Posterior cingulate gyrus (tissue), 11 donors: ENCODE measurements at regions not wholly inside any gene's neighbourhood (a gene's known extent, or its start where the extent isn't known, plus 50 kb on each side); places are given as distances from the start of the nearest gene placed in this dataset.

Experiments
- DNase-seq, 10 donors: peaks; one replicate each; pipeline versions ENCODE4 v3.0.0 to v3.0.0-alpha.2; 2020 to 2021; ENCODE audit warnings: mixed read lengths in 3 of 10
- intact Hi-C: fragments of 100-400 bp; cut with DNase I; formaldehyde crosslinking; loops from one replicate; pipeline ENCODE4 v1.15.1; 2023

DNA sequence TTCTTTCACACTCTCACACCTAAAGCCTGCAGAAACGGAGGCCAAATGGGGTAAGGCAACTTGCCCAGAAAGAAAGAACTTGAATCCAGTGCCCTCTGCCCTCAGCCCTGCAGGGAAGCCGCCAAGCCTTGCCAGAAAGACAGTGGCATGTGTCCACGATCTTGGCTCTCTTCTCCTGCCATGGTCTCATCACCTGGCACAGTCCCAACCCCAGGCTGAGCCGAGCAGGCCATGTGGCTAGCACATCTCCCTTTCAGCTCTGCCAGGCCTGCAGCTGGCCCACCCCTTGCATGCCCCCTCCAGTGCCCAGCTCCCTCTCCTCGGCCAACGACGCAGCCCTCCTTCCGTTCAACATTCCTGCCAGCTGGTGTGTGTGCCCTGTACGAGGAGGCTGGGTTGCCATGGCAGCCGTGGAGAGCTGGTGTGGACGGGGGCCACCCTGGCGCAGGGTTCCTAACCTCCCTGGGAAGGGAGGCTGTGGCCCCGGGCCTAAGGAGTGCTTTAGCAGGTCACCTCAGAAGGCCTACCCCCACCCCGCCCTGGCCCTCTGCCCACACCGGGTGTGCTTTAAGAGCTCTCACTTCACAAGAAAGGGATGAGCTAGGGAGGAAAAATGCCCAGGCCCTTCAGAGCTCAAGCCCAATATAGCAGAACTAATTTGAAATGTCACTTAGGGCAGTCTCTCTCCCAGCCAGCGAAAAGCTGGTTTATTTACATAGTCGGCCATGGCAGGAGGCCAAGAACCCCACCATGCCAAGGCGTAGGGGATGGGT is 73.0 kb upstream of the PJA1 start:
- DNase-seq: peak; percentile 53 to 95 (median 69)
- intact Hi-C loops: loop anchor here (10.0 kb wide), 1 partner anchor 47 kb away; no protein-coding TSS in a partner anchor

DNA sequence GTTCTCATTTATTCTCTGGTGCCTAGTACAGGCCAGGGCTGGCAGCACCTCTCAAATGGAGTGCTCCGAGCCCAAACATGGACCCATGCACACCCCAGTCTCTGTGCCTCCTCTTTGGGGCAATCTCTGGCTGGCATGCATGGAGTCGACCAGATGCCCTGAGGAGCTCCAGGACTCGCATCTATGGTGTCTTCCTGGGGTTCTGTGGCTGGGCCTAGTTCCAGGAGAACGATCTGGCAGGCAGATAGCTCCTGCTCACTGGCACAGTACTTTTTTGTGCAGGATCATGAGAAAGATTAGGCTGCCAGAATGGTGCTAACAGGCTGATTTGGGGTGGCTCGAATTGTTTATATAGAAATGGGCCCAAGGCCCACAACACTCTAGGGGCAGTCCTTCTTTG is 72.0 kb upstream of the PJA1 start:
- intact Hi-C loops: loop anchor here (10.0 kb wide), 1 partner anchor 48 kb away; no protein-coding TSS in a partner anchor
- no peak for DNase-seq

DNA sequence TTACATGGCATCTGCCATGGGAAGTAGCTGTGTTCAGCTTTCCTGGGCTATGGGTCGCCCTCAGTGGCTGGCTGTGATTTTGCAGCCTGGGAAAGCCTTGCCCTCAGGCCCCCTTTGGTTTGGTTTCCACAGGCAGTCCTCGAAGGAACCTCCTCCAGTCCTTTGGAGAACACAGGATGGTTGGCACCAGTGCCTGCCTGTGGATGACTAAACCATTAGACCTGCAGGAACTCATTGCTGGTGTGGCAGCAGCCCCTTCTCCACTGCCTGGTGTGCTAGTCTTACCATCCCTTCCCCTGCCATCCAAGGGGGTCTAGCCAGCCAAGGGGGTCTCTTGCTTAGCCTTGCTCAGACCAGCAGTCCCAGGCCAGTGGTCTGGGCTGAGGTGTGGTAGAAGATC is 71.4 kb upstream of the PJA1 start:
- no peak for DNase-seq
- intact Hi-C loops: loop anchor here (10.0 kb wide), 1 partner anchor 48 kb away; no protein-coding TSS in a partner anchor

DNA sequence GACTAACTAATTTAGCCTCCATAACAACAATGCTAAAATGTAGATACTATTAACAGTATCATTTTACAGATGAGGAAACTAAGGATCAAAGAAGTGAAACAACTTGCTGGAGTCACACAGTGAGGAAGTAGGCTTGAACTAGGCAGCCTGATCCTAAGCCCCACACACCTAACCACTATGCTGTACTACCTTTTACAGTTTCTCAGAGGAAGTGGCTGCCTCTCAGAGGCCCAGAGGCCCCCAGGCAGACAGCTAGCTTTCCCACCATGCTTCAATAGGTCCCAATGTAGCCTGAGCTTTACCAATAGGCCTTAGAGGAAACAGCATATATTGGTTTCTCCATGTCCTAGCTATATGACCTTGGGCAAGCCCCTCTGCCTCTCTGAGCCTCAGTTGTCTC is 69.4 kb upstream of the PJA1 start:
- intact Hi-C loops: loop anchor here (10.0 kb wide), 1 partner anchor 50 kb away; no protein-coding TSS in a partner anchor
- DNase-seq: no peak

DNA sequence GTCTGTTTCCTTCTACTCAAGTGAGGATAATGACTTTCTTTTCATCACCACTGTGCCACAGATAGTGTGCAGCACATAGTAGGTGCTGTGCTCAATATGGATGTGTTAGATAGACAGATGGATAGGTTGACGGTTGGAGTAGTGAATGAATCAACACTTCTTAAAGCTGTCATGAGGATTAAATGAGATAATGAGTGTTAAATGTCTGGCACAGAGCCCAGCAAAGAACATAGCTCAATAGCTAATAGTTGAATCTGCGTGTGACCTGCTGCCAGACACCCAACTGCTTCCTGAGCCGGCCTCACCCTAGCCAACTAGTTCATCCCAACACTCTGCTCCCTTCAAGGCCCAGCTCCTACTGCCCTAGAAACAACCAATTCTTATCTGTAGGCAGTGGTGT is 67.7 kb upstream of the PJA1 start:
- DNase-seq: no peak
- intact Hi-C loops: loop anchor here (10.0 kb wide), 1 partner anchor 52 kb away; no protein-coding TSS in a partner anchor

DNA sequence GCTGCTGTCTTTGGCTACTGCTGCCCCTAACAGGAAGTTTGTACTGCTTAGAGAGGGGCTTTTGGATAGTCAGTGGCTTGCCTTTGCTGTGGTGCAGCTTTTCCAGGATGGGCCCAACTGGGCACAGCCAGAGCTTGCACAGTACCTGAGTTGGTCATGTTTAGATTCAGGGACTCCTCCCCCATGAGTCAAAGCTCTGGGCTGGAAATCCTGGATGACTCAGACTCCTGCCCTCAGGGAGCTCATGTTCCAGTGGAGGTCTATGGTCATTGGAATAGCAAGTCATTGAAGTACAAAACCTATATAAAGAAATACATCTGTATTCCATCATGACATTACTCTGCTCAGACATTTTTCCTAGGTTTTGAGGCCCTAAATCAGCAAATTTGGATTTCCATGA is 66.7 kb upstream of the PJA1 start:
- intact Hi-C loops: loop anchor here (10.0 kb wide), 1 partner anchor 53 kb away; no protein-coding TSS in a partner anchor
- no peak for DNase-seq

DNA sequence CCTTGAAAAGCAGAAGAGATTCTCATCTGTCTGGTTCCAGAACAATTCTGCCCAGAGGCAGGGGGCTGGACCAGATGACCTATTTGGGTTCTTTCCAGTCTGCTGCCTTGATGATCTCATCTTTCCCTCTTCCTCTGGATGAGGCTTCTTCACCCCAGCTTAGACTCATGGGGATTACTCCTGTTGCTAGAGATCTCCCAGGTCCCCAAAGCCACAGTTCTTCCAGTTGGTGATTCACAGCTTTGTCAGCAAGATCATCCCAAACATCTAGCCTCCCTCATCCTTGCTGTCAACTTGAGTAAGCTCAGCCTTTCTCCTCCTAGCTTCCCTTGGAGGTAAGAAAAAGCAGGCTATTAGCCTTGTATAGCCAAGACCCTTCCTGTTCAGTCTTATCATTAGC is 64.2 kb upstream of the PJA1 start:
- intact Hi-C loops: no loop called here
- DNase-seq: no peak

DNA sequence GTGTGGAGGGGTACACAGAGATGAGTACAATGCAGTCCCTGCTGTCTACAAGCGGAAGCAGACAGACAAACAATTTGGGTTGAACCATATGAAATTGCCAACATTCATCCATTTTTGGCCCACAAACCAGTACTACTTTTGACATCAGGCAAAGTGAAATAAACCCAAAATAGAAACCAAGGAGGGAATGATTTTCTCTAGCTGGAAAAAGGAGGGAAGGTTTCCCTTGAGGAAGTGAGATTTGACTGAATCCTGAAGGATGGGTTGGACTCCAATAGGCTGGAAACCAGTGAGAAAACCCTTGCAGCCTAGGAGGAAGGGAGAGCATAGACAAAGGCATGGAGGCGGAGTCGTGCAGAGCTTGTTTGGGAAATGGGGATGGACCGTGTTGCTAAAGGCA is 63.5 kb upstream of the PJA1 start:
- intact Hi-C loops: no loop called here
- DNase-seq: no peak

DNA sequence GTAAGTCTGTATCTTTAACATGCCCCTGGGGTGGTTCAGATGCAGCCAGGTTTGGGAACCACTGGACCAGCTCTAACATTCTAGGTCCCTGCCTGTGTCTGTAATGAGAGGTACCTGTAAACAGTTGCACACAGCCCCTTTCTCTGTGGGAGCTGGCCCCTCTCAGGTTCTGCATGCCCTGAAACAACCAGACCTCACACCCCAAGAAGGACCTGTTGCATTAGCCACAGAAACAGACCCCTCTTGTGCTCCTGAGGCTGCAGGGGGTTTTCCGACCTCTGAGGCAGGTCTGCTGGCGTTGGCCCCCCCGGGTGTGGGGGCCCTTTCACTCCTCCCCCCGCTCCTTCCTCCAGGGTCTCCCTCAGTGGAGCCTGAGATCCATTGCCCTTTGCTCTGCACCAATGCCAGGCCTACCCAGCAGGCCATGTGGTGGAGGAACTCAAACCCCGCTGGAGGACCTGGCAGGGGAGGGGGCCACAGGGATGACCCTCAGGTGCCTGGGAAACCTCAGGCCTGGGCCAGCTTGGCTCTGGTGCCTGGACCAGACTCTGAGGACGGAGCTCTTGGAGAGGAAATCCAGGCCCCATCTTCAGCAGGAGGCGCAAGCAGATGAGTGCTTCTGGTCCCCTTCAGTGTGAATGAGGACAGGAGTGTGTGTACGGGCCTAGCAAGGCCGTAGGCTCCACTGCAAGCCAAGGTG is 61.4 kb upstream of the PJA1 start:
- intact Hi-C loops: no loop called here
- DNase-seq: peak in 1 of 10 donors; percentile 75

DNA sequence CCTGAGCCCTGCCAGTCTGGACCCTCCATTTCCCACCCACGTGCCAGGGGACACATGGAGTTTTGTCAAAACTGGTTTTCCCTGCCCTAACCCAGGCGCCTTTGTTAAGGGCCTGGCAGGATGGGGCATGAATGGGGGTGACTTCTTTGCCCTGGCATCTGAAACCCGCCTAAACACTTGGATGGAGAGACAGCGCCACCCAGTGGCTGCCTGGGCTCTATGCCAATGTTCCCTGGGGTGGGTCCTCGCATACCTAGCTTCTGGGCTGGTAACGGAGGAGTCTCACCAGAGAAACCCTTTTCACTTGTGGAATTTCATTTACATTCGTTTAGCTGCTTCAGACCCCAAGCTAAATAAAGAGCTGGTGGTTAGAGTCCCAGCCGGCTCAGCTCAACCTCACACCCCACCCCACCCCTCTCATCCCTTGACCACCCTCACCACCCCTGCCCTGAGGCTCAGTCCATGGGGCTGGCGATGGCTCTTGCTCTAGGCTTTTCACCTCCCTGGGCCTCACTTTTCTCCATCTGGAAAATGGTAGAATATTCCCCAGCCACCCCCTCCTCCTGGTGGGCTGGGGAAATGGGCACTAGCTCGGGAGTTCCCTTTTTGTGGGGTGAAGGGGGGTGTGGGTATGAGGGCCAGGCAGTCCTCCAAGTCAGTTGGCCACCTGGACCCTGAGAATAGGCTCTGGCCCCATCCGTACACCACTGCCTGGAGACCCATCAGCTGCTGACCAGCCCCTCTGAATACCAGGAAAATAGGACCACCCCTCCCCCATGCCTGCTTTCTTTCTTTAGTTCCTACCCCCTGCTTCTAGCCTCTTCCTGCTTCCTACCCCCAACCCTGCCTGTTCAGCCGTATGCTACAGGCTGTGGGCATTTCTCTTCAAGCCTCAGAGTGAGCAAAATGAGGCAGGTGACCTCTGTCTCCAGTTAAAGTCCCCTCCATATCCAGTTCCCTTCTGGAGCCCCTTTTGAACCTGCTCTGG is 57.1 kb upstream of the PJA1 start:
- DNase-seq: peak; percentile 38 to 95 (median 74)
- intact Hi-C loops: loop anchor here (1.0 to 5.0 kb wide), 3 partner anchors 65 to 395 kb away; no protein-coding TSS in a partner anchor

DNA sequence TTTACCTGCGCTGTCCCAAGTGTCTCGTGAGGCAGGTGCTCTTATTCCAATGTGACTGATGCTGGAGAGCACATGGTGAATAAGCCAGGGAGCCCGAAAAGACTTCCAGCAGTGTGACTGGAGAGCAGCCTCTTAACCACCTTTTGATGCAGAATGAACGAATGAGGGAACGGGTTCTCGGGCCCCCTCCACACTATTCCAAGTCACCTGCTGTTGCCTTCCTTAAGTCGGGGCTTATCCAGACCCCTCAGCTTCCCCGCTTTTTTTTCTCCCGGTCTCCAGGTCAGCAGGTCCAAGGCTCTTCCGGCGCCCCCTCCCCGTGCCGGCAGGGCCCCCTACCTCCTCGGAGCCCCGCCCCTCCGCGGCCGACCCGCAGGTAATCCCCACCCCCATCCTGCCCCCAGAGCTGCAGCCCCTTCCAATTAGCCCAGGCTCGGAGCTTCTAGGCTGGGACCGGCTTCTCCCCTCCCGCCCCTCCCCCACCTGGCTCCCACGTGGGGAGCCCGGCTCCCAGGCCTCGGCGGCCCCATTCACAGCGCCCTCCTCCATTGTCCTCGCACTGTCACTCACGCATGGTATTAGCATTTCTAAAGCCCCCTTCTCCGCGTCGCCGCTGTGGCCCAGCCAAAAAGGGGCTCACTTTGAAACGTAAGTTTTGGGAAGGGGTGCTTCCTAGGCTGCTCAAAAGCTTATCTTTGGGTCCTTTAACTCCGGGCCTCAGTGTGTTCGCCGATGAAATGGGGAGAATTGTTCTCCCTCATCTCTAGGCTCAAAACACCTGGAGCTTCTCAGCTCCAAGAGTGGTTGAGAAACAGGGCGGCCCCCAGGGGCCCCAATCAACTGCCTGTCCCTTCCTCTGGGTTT is 56.2 kb upstream of the PJA1 start:
- no peak for DNase-seq
- intact Hi-C loops: loop anchor here (1.0 to 5.0 kb wide), 3 partner anchors 64 to 394 kb away; no protein-coding TSS in a partner anchor

DNA sequence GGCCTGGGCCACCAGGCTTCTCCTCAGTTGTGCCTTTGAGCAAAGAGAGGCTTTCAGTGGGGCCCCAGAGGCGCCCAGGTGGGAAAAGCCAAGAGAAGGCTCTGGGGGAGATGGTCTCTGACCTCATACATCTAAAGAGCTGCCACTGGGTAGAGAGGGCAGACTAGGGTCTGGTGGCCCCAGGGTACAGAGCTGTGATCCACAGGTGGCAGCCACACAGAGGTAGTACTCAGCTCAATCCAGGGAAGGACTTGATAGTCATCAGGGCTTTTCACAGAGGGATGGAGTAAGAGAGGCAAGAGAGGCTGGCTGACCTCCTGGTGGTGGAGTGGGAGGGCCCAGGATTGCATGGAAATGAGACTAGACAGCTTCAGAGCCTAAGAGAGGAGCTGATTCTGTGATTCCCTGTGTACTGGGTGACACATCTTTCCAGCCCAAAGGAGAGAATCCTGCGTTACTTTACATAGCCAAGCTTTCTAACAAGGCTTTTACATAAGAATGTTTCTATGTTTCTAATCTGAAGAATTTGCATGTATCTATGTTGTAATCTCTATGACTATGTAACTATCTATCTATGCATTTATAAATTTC is 53.2 kb upstream of the PJA1 start:
- intact Hi-C loops: no loop called here
- peak in 1 of 10 donors; percentile 49 for DNase-seq

DNA sequence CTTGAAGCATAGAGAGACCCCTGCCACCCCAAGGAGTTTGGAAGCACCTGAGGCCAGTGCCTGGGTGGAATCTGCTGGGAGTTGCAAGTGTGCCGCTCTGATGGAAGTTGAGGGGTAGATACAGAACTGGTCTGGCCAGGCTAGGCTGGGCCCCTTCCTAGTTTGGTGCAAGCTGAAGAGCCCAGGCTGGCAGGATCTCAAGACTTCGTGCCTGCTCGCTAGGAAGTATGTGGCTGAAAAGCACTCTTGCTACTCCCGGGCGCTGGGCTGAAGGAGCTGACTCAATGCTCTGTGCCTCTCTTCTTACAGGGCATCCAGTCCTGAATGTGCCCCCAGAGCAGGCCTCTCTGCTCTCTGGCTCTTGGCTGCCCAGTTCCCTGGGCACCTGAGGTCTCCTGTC is 51.7 kb upstream of the PJA1 start:
- DNase-seq: no peak
- intact Hi-C loops: no loop called here

DNA sequence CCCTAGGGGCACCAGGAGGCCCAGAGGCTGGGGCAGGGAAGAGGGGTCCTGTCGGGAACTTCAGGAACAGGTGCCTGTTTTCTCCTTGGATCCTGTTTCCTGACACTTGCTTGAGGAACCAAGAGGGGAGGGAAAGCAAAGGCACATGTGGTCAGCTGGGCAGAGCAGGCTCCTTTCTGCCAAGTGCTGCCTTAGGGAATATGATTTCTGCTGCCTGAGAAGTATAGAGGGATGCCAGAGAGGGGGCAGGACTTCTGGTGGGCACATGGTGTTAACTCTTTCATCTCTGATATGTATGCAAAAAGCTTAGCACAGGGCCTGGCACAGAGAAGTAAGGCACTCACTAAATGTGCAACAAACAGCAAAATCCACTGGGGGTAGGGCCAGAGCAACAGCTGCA is 51.2 kb upstream of the PJA1 start:
- intact Hi-C loops: no loop called here
- DNase-seq: no peak

DNA sequence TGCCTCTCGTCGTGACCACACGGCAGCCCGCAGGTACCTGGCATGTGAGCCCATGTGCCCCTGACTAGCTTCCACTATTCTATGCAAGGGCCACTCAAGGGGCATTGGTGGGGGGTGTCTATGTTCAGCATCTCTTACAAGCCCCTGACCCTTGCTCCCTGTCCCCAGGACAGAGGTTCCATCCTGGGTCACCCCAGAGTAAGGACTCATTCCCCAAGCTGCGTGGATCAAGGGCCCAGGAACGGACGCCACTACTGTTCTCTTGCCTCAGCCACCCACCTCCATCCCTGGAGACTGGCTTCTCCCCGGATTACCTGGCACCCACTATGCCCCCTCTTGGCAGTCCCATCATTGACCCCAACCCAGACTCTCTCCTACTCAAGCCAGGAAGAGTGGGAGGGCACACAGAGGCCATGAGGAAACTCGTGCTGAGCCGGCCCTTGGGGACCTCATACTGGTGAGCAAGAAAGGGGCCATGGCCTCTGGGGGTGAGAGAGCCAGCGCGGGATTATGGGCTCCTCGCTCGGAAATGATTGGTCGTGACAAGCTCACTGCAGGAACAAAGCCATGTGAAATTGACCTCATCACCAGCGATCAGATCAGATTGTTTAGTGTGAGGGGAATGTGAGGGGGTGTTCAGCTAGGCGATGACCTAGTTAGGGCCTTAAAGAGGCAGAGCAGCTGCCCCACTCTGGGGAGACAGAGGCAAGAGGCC is 50.1 kb upstream of the PJA1 start:
- DNase-seq: peak in 1 of 10 donors; percentile 57
- intact Hi-C loops: no loop called here
